22Rv1 (cell line): ENCODE measurements at regions not wholly inside any gene's neighbourhood (a gene's known extent, or its start where the extent isn't known, plus 50 kb on each side); places are given as distances from the start of the nearest gene placed in this dataset.

Experiments used
- H3K27ac ChIP-seq: fragments of 450-650 bp; 2 replicates; pipeline ENCODE4 v1.5.1; 2017
- ZFX ChIP-seq: fragments of 450-650 bp; IDR thresholded peaks from 2 replicates; pipeline ENCODE4 v1.6.1; 2017; ENCODE audit warnings: antibody characterized with exemption, borderline replicate concordance
- TF ChIP-seq, protein P1 (sequence below): fragments of 450-650 bp; IDR thresholded peaks from 2 replicates; pipeline ENCODE4 v1.5.1; 2017; ENCODE audit warnings: mild to moderate bottlenecking

DNA sequence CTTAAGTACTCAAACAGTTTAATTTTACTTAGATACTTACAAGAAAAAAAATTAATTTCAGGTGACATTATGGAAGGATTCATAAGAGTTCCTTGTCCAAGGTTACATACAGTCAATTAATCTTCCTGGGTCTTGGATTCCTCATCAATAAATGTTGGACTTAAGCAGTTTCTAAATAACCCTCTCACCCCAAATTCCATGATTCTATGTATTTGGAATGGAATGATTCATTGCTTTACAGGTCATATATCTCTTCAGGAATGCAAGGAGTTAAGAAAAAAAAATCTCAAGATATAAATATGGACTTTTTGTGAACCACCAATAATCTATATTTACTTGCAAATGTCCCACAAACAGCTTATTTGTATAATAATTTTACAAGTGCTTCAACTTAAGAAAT lies 84.2 kb upstream of the BMP4 start:
- no peak overlapping the region for H3K27ac ChIP-seq
- TF ChIP-seq, protein P1, sequence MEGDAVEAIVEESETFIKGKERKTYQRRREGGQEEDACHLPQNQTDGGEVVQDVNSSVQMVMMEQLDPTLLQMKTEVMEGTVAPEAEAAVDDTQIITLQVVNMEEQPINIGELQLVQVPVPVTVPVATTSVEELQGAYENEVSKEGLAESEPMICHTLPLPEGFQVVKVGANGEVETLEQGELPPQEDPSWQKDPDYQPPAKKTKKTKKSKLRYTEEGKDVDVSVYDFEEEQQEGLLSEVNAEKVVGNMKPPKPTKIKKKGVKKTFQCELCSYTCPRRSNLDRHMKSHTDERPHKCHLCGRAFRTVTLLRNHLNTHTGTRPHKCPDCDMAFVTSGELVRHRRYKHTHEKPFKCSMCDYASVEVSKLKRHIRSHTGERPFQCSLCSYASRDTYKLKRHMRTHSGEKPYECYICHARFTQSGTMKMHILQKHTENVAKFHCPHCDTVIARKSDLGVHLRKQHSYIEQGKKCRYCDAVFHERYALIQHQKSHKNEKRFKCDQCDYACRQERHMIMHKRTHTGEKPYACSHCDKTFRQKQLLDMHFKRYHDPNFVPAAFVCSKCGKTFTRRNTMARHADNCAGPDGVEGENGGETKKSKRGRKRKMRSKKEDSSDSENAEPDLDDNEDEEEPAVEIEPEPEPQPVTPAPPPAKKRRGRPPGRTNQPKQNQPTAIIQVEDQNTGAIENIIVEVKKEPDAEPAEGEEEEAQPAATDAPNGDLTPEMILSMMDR = no peak

DNA sequence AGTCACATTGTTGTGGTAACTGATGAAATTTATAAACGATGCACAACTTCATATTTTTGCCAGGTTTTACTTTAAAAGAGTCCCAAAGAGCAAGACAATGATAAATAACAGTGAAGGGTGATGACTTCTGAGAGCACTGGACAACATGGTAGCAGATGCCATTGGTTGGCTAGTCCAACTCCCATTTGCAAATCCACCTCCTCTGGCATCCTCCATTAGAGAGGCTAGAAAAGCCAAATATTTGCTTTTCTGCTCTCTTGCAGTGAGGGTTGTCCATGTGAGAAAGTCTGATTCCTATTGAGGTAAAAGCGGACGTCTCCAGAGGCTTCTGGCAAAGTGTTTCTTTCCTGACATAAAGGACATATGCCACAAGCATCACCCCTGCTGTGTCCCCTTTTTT lies 89.6 kb upstream of the BMP4 start:
- TF ChIP-seq, protein P1 = no peak
- TF ChIP-seq ZFX = no peak
- H3K27ac ChIP-seq = no peak overlapping the region

DNA sequence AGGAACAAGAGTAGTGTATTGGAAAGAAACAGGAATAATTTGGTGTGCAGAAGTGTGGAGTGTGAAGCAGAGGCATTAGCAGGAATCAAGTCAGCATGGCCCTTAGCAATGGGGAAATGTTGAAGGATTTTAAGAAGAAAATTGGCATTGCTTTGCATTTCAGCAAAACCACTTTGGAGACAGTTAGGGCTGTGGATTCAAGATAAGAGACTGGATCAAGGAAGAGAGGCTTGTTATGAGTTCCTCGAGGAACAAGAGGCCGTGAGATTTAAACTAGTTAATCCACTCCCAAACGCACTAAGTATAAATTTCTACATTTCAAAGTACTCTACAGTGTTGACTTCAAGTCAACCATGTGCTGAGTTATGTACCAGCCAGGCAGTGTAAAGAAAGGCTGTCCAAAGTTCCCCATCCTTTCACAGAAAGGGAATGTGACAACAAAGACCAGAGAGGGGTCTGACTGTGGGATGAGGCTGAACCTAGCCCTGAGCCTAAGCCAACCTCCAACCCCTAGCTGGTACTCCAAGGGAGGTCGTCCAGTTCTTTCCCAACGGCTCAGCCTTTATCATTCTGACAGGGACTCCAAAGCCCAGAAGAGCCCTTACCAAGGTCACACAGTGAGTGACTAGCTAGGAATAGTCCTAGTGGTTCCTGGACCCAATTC lies 91.2 kb upstream of the BMP4 start:
- no peak overlapping the region for H3K27ac ChIP-seq
- TF ChIP-seq, protein P1 = no peak
- TF ChIP-seq ZFX = no peak

DNA sequence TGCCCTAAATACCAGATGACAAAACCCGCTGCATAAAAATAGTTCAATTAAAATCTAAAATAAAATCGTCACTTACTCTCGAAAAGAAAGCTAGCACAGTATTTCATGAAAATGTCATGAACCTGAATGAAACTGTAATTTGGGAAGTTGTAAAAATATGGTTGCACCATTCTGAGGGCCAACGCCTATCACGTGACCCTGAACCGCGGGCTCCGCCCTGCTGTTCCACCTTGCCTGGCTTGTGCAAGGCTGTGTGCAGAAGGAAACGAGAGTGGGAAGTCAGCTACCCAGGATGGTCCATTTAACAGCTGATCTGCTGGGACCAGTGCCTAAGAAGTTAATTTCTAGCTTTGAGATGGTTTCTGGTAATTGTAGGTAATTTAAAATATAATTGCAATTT lies 91.7 kb upstream of the BMP4 start:
- no peak overlapping the region for H3K27ac ChIP-seq
- TF ChIP-seq ZFX = no peak
- TF ChIP-seq, protein P1 = no peak

DNA sequence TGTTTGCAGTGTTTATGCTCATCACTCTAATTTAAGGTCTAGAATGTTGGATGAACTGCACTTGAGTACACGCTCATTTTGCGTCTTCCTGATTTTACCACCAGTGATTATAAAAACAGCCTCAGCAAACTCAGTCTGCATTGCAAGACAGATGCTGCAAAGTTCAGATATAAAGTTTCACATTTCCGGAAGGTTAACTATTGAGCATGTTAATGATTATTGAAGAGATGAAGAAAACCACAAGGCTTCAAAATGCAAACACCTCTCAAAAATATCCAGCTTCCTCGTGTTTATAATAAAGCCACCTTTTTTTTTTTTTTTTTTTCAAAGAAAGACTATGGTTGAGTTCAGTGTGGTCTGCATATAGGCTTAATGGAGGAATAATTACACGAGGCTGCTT lies 92.1 kb upstream of the BMP4 start:
- TF ChIP-seq, protein P1 = no peak
- TF ChIP-seq ZFX = no peak
- H3K27ac ChIP-seq = no peak overlapping the region

DNA sequence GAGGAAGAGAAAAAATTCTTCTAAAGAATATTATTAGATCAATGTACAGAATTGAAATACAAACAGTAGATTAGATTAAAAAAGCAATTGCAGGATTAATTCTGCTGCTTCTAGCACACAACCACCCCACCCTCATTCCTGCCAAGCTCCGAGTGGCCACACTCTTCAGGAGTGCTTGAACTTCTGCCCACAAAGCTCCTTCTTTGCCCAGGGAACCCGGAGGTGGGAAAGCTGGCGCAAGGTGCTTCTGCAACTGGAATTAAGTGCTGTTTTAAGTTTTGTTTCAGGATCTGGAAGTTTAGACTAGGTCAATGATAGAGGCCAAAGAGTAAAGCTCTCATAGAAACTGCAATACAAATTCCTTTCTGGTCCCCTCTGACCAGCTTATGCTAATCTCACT lies 94.1 kb upstream of the BMP4 start:
- TF ChIP-seq, protein P1 = no peak
- TF ChIP-seq ZFX = no peak
- H3K27ac ChIP-seq = no peak overlapping the region

DNA sequence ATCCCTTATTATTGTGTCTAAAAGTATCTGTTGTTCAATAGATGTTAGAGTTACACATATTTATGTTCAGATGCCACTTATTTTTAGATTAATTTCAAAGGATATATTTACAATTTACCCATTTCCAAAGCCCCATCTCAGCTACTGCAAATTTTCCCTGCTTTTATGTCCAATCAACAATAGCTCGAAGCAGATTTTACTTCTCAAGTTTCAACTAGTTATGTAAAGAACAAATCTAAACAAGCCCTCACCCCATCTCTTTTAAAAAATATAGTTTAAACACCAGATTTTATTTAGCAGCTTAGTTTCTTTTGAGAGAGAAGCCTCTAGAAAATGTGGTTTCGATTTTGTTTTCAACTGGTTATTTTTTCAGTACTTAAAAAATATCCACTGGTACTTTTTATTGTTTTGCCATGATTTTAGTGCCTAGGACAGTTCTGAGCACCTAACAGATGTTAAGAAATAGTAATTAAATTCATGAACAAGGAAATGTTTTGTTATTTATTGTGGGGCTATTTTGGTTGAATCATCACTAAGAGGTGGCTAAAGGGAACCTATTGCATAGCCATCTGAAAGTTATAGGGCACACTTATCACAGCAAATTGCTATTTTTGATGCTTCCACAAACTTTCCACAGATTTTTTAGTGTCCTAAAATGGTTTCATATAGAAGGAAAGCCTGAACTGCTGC lies 96.2 kb upstream of the BMP4 start:
- TF ChIP-seq, protein P1 = no peak
- TF ChIP-seq ZFX = no peak
- no peak overlapping the region for H3K27ac ChIP-seq
